Esophagus muscularis mucosa (tissue), 4 donors: ENCODE measurements at regions not wholly inside any gene's neighbourhood (a gene's known extent, or its start where the extent isn't known, plus 50 kb on each side); places are given as distances from the start of the nearest gene placed in this dataset.

Experiments used
- DNase-seq: peaks from one replicate; pipeline ENCODE4 v3.0.0-alpha.2; 2017; ENCODE audit errors: extremely low spot score
- H3K27ac ChIP-seq, 4 donors: fragments of 200-600 bp; sonication (generic); replicated peaks in 1 of 4; 1 replicate in 3 of 4; 2 replicates in 1 of 4; pipeline ENCODE4 v1.5.1; 2016 to 2019; ENCODE audit warnings: mild to moderate bottlenecking in 1 of 4
- H3K27me3 ChIP-seq, 4 donors: fragments of 200-600 bp; sonication (generic); one replicate each; pipeline versions ENCODE4 v1.5.1 to v1.6.0; 2016 to 2019
- H3K36me3 ChIP-seq, 4 donors: fragments of 200-600 bp; sonication (generic); one replicate each; pipeline ENCODE4 v1.5.1; 2016 to 2019
- H3K4me1 ChIP-seq, 4 donors: fragments of 200-600 bp; sonication (generic); one replicate each; pipeline ENCODE4 v1.5.1; 2016 to 2019
- H3K4me3 ChIP-seq, 4 donors: fragments of 200-600 bp; sonication (generic); 1 replicate in 2 of 4; 2 replicates in 2 of 4; pipeline ENCODE4 v1.5.1; 2016 to 2019; ENCODE audit warnings: mild to moderate bottlenecking in 4 of 4, moderate library complexity in 1 of 4
- H3K9me3 ChIP-seq, 4 donors: fragments of 200-600 bp; sonication (generic); 1 replicate in 3 of 4; 2 replicates in 1 of 4; pipeline ENCODE4 v1.5.1; 2016 to 2019
- CTCF ChIP-seq, 3 experiments: fragments of 200-600 bp in 2 of 3; fragments of 450-650 bp in 1 of 3; sonication (generic) in 2 of 3; IDR thresholded peaks; one replicate each; pipeline ENCODE4 v1.5.1; 2017 to 2019; ENCODE audit warnings: antibody characterized with exemption in 3 of 3, mild to moderate bottlenecking in 2 of 3, moderate library complexity in 1 of 3
- EP300 ChIP-seq: sonication (generic); formaldehyde crosslinking; IDR thresholded peaks from one replicate; pipeline ENCODE4 v1.6.1; 2017; ENCODE audit warnings: antibody characterized with exemption
- POLR2A ChIP-seq: fragments of 450-650 bp; IDR thresholded peaks from one replicate; pipeline ENCODE4 v1.6.1; 2017; ENCODE audit warnings: antibody characterized with exemption, moderate library complexity, mild to moderate bottlenecking, low read depth
- POLR2AphosphoS5 ChIP-seq, 2 donors: sonication (generic); formaldehyde crosslinking; IDR thresholded peaks; one replicate each; pipeline ENCODE4 v1.6.1; 2017; ENCODE audit warnings: antibody characterized with exemption in 2 of 2
- WGBS: methylation state at CpG from one replicate; pipeline ENCODE4 v1.1.5; 2018; 5-methylcytosine and 5-hydroxymethylcytosine counted together
- intact Hi-C: fragments of 100-400 bp; cut with DNase I; formaldehyde crosslinking; loops from one replicate; pipeline ENCODE4 v1.15.1; 2023

- DNase-seq, result no peak
- no peaks in the 10 kb centered on the region for H3K36me3 ChIP-seq
- no peak for TF ChIP-seq POLR2AphosphoS5 (IDR thresholded peaks at IDR 0.05)
- no peak for TF ChIP-seq EP300
- TF ChIP-seq POLR2A, result no peak
- TF ChIP-seq CTCF (IDR thresholded peaks at IDR 0.05), result no peak
- H3K4me1 ChIP-seq, result no peaks in the 10 kb centered on the region
- intact Hi-C loops, result no loop called here
- no peak overlapping the region for H3K4me3 ChIP-seq
- 58% methylated on average over 1 of the region's 1 CpG for WGBS
- H3K9me3 ChIP-seq, result no peaks in the 10 kb centered on the region
- no peaks in the 10 kb centered on the region for H3K27me3 ChIP-seq
- H3K27ac ChIP-seq, result no peak overlapping the region
Measured at GRCh38 chr5:118456085-118456484, 532.3 kb downstream of the DTWD2 start.

GRCh38 chr5:118451697-118452247 lies 536.6 kb downstream of the DTWD2 start:
- no peaks in the 10 kb centered on the region for H3K9me3 ChIP-seq
- H3K4me3 ChIP-seq, result no peak overlapping the region
- intact Hi-C loops, result no loop called here
- no peak for TF ChIP-seq POLR2A
- no peaks in the 10 kb centered on the region for H3K27me3 ChIP-seq
- WGBS, result 83% methylated on average over 3 of the region's 3 CpGs
- H3K36me3 ChIP-seq, result no peaks in the 10 kb centered on the region
- no peak for DNase-seq
- H3K4me1 ChIP-seq, result no peaks in the 10 kb centered on the region
- no peak overlapping the region for H3K27ac ChIP-seq

GRCh38 chr5:118450554-118451332 lies 537.6 kb downstream of the DTWD2 start:
- Histone ChIP-seq H3K36me3 (no peaks in the 10 kb centered on the region), H3K4me3 (no peak overlapping the region), H3K4me1 (peaks cover 0 to 6% (median 0%) of the 10 kb centered on the region in 4 donors), H3K27me3 (no peaks in the 10 kb centered on the region), H3K27ac (no peak overlapping the region), H3K9me3 (no peaks in the 10 kb centered on the region)
- intact Hi-C loops, result no loop called here
- 88% methylated on average over 7 of the region's 7 CpGs for WGBS
- no peak for DNase-seq
- no peak for TF ChIP-seq POLR2AphosphoS5 (IDR thresholded peaks at IDR 0.05)
- TF ChIP-seq POLR2A, result no peak
- TF ChIP-seq CTCF (IDR thresholded peaks at IDR 0.05), result no peak
- TF ChIP-seq EP300, result no peak

GRCh38 chr5:118447350-118447749 lies 541.0 kb downstream of the DTWD2 start:
- Histone ChIP-seq H3K4me1 (peaks cover 0 to 6% (median 0%) of the 10 kb centered on the region in 4 donors), H3K36me3 (no peaks in the 10 kb centered on the region), H3K4me3 (no peak overlapping the region), H3K27me3 (no peaks in the 10 kb centered on the region), H3K9me3 (no peaks in the 10 kb centered on the region), H3K27ac (no peak overlapping the region)
- no peak for DNase-seq
- WGBS, result 87% methylated on average over 1 of the region's 1 CpG
- intact Hi-C loops, result no loop called here
- TF ChIP-seq POLR2A (no peak), POLR2AphosphoS5 (IDR thresholded peaks at IDR 0.05) (no peak), EP300 (no peak), CTCF (IDR thresholded peaks at IDR 0.05) (no peak)

GRCh38 chr5:118441956-118442355 lies 546.4 kb downstream of the DTWD2 start:
- 72% methylated on average over 2 of the region's 2 CpGs for WGBS
- no peak for TF ChIP-seq EP300
- TF ChIP-seq POLR2A, result no peak
- TF ChIP-seq POLR2AphosphoS5 (IDR thresholded peaks at IDR 0.05), result no peak
- no peak for TF ChIP-seq CTCF (IDR thresholded peaks at IDR 0.05)
- Histone ChIP-seq H3K4me3 (no peak overlapping the region), H3K27me3 (no peaks in the 10 kb centered on the region), H3K9me3 (no peaks in the 10 kb centered on the region), H3K36me3 (no peaks in the 10 kb centered on the region), H3K27ac (no peak overlapping the region), H3K4me1 (peaks cover 3 to 18% (median 10%) of the 10 kb centered on the region in 4 donors)
- no peak for DNase-seq
- intact Hi-C loops, result no loop called here
